Keratinocyte (primary cell): ENCODE measurements at regions not wholly inside any gene's neighbourhood (a gene's known extent, or its start where the extent isn't known, plus 50 kb on each side); places are given as distances from the start of the nearest gene placed in this dataset.

Experiments
- DNase-seq: peaks from one replicate; pipeline ENCODE4 v3.0.0-alpha.2; 2011; ENCODE audit warnings: low read depth, missing footprints, low spot score
- FAIRE-seq: peaks from 2 replicates; lab custom pipeline; 2011; peaks lifted over from hg19 to GRCh38; lab: Jason Lieb, UNC
- H2AFZ ChIP-seq: 2 replicates; pipeline ENCODE4 v1.6.0; 2012; ENCODE audit warnings: low read length, control low read depth, inconsistent platforms; ENCODE audit not compliant: control insufficient read depth
- H3K27ac ChIP-seq: 2 replicates; pipeline ENCODE4 v1.5.1; 2011; ENCODE audit warnings: low read length; ENCODE audit not compliant: control insufficient read depth, insufficient read depth
- H3K27me3 ChIP-seq: 3 replicates; pipeline ENCODE4 v1.6.0; 2011; ENCODE audit warnings: low read length; ENCODE audit not compliant: control insufficient read depth, insufficient read depth; ENCODE audit errors: extremely low read depth
- H3K36me3 ChIP-seq, 2 experiments: 2 replicates in 1 of 2; 3 replicates in 1 of 2; pipeline ENCODE4 v1.5.1; 2011; ENCODE audit warnings: low read length in 2 of 2, mild to moderate bottlenecking in 1 of 2; ENCODE audit not compliant: control insufficient read depth in 2 of 2, insufficient read depth in 2 of 2; ENCODE audit errors: extremely low read depth in 1 of 2
- H3K4me1 ChIP-seq: 3 replicates; pipeline ENCODE4 v1.5.1; 2011; ENCODE audit warnings: low read length; ENCODE audit not compliant: control insufficient read depth, insufficient read depth; ENCODE audit errors: extremely low read depth
- H3K4me2 ChIP-seq: 3 replicates; pipeline ENCODE4 v1.6.0; 2011; ENCODE audit warnings: low read depth, low read length; ENCODE audit not compliant: control insufficient read depth, insufficient read depth; ENCODE audit errors: extremely low read depth
- H3K4me3 ChIP-seq, 3 experiments: fragments of 200-600 bp in 1 of 3; sonication (generic) in 1 of 3; 2 replicates in 2 of 3; 3 replicates in 1 of 3; pipeline ENCODE4 v1.5.1; 2011 to 2016; ENCODE audit warnings: low read length in 3 of 3, mild to moderate bottlenecking in 3 of 3, control low read depth in 2 of 3, inconsistent platforms in 1 of 3, low read depth in 1 of 3, mixed read lengths in 1 of 3, mixed run types in 1 of 3, moderate library complexity in 1 of 3; ENCODE audit not compliant: control insufficient read depth in 2 of 3, insufficient read depth in 2 of 3; ENCODE audit errors: extremely low read depth in 1 of 3
- H3K79me2 ChIP-seq: 2 replicates; pipeline ENCODE4 v1.6.0; 2012; ENCODE audit warnings: low read length; ENCODE audit not compliant: control insufficient read depth, insufficient read depth
- H3K9ac ChIP-seq: 3 replicates; pipeline ENCODE4 v1.6.0; 2011; ENCODE audit warnings: low read length; ENCODE audit not compliant: control insufficient read depth, insufficient read depth; ENCODE audit errors: extremely low read depth
- H3K9me1 ChIP-seq: 3 replicates; pipeline ENCODE4 v1.6.0; 2011; ENCODE audit warnings: low read length; ENCODE audit not compliant: control insufficient read depth, insufficient read depth; ENCODE audit errors: extremely low read depth
- H3K9me3 ChIP-seq: 2 replicates; pipeline ENCODE4 v1.5.1; 2012; ENCODE audit warnings: low read depth, low read length; ENCODE audit not compliant: control insufficient read depth
- H4K20me1 ChIP-seq: 3 replicates; pipeline ENCODE4 v1.6.0; 2011; ENCODE audit warnings: low read length; ENCODE audit not compliant: control insufficient read depth, insufficient read depth; ENCODE audit errors: extremely low read depth
- CTCF ChIP-seq, 3 experiments: IDR thresholded peaks in 1 of 3; conservative IDR thresholded peaks in 1 of 3; optimal IDR thresholded peaks in 1 of 3; 2 replicates in 2 of 3; 3 replicates in 1 of 3; pipeline versions ENCODE3 to v1.5.1; 2011; ENCODE audit warnings: low read length in 3 of 3, mild to moderate bottlenecking in 3 of 3, moderate library complexity in 2 of 3, control low read depth in 1 of 3, inconsistent platforms in 1 of 3; ENCODE audit not compliant: insufficient read depth in 2 of 3; ENCODE audit errors: extremely low read depth in 1 of 3
- EZH2 ChIP-seq: IDR thresholded peaks from one replicate; pipeline ENCODE4 v1.6.1; 2012; ENCODE audit warnings: inconsistent platforms, mild to moderate bottlenecking, low read length, moderate library complexity
- dilution Hi-C: fragments of 300-500 bp; cut with MboI; formaldehyde crosslinking; loops from one replicate; pipeline ENCODE4 v1.7.0; 2020; ENCODE audit warnings: low sequenced_read_pairs; ENCODE audit not compliant: extremely low pct_ligation_motif_present

- Histone ChIP-seq H3K9ac (no peak overlapping the region), H3K36me3 (no peaks in the 10 kb centered on the region), H3K27ac (no peak overlapping the region), H3K4me1 (no peaks in the 10 kb centered on the region), H3K27me3 (no peaks in the 10 kb centered on the region), H3K4me2 (no peak overlapping the region), H3K9me1 (no peaks in the 10 kb centered on the region), H3K9me3 (no peaks in the 10 kb centered on the region), H4K20me1 (no peaks in the 10 kb centered on the region), H2AFZ (no peak overlapping the region), H3K79me2 (no peaks in the 10 kb centered on the region), H3K4me3 (no peak overlapping the region)
- DNase-seq (no peak), FAIRE-seq (no peak)
- dilution Hi-C loops, result no loop called here
- no peak for TF ChIP-seq EZH2
- TF ChIP-seq CTCF (optimal IDR thresholded peaks at IDR 0.05 in 1 of 3, IDR thresholded peaks at IDR 0.05 in 1 of 3, conservative IDR thresholded peaks at IDR 0.05 in 1 of 3; ENCODE audit: extremely low read depth in 1 of 3, insufficient read depth in 2 of 3, low read length in 3 of 3), result no peak
Measured at GRCh38 chr15:38176691-38177090, 75.9 kb upstream of the SPRED1 start.

- Histone ChIP-seq H3K36me3 (no peaks in the 10 kb centered on the region), H3K9ac (no peak overlapping the region), H3K79me2 (no peaks in the 10 kb centered on the region), H3K4me2 (no peak overlapping the region), H3K27ac (no peak overlapping the region), H4K20me1 (no peaks in the 10 kb centered on the region), H3K9me3 (no peaks in the 10 kb centered on the region), H3K4me1 (no peaks in the 10 kb centered on the region), H3K4me3 (no peak overlapping the region), H2AFZ (no peak overlapping the region), H3K27me3 (no peaks in the 10 kb centered on the region), H3K9me1 (no peaks in the 10 kb centered on the region)
- FAIRE-seq, result no peak
- DNase-seq, result no peak
- dilution Hi-C loops, result no loop called here
- TF ChIP-seq CTCF (optimal IDR thresholded peaks at IDR 0.05 in 1 of 3, IDR thresholded peaks at IDR 0.05 in 1 of 3, conservative IDR thresholded peaks at IDR 0.05 in 1 of 3; ENCODE audit: extremely low read depth in 1 of 3, insufficient read depth in 2 of 3, low read length in 3 of 3), result no peak
- TF ChIP-seq EZH2, result no peak
Measured at GRCh38 chr15:38182900-38183299, 69.7 kb upstream of the SPRED1 start.
